GM23338 (cell line): ENCODE measurements at regions not wholly inside any gene's neighbourhood (a gene's known extent, or its start where the extent isn't known, plus 50 kb on each side); places are given as distances from the start of the nearest gene placed in this dataset.

ENCODE experiments used
- ATAC-seq: fragments of 200-7000 bp; cut with Tn5 transposase; 3 replicates; pipeline ENCODE4 v1.9.1; 2020
- DNase-seq: peaks from one replicate; pipeline ENCODE4 v3.0.0-alpha.2; 2015; ENCODE audit warnings: low spot score
- H2AFZ ChIP-seq: fragments of 200-600 bp; sonication (generic); 2 replicates; pipeline ENCODE4 v1.8.0; 2016; ENCODE audit warnings: antibody characterized with exemption, mild to moderate bottlenecking, moderate library complexity
- H3F3A ChIP-seq: fragments of 200-600 bp; sonication (generic); replicated peaks from 2 replicates; pipeline ENCODE4 v1.8.0; 2017; ENCODE audit warnings: antibody characterized with exemption, mixed run types, low read depth
- H3K27ac ChIP-seq: fragments of 200-600 bp; sonication (generic); 2 replicates; pipeline ENCODE4 v1.6.1; 2016; ENCODE audit warnings: low read depth
- H3K27me3 ChIP-seq: fragments of 200-600 bp; sonication (generic); 2 replicates; pipeline ENCODE4 v1.8.0; 2016; ENCODE audit warnings: mild to moderate bottlenecking, mixed run types, moderate library complexity; ENCODE audit not compliant: insufficient read depth
- H3K36me3 ChIP-seq: fragments of 200-600 bp; sonication (generic); 2 replicates; pipeline ENCODE4 v1.8.0; 2016; ENCODE audit warnings: mild to moderate bottlenecking; ENCODE audit not compliant: insufficient read depth
- H3K4me1 ChIP-seq: fragments of 200-600 bp; sonication (generic); 2 replicates; pipeline ENCODE4 v1.8.0; 2016; ENCODE audit warnings: mild to moderate bottlenecking, moderate library complexity; ENCODE audit not compliant: insufficient read depth
- H3K4me2 ChIP-seq: fragments of 200-600 bp; sonication (generic); 2 replicates; pipeline ENCODE4 v1.7.1; 2017; ENCODE audit warnings: mixed run types
- H3K4me3 ChIP-seq: fragments of 200-600 bp; sonication (generic); 2 replicates; pipeline ENCODE4 v1.6.1; 2016; ENCODE audit warnings: mixed run types
- H3K79me2 ChIP-seq: fragments of 200-600 bp; sonication (generic); replicated peaks from 2 replicates; pipeline ENCODE4 v1.8.0; 2017; ENCODE audit warnings: mild to moderate bottlenecking; ENCODE audit not compliant: insufficient read depth
- H3K9me2 ChIP-seq: fragments of 200-600 bp; sonication (generic); 2 replicates; pipeline ENCODE4 v1.8.0; 2017; ENCODE audit not compliant: insufficient read depth
- H4K20me1 ChIP-seq: fragments of 200-600 bp; sonication (generic); replicated peaks from 2 replicates; pipeline ENCODE4 v1.8.0; 2017; ENCODE audit warnings: mild to moderate bottlenecking; ENCODE audit not compliant: insufficient read depth
- H3K27ac Mint-ChIP-seq: 2 replicates; pipeline ENCODE4 v1.8.0; 2020; ENCODE audit warnings: inconsistent platforms, mild to moderate bottlenecking, moderate library complexity, mixed read lengths
- H3K27me3 Mint-ChIP-seq: 3 replicates; pipeline ENCODE4 v1.8.0; 2022; ENCODE audit warnings: low read depth, mild to moderate bottlenecking, moderate library complexity, mixed read lengths, inconsistent platforms; ENCODE audit not compliant: insufficient read depth, poor library complexity
- H3K36me3 Mint-ChIP-seq: 3 replicates; pipeline ENCODE4 v1.8.0; 2021; ENCODE audit warnings: low read depth, mild to moderate bottlenecking, inconsistent platforms, moderate library complexity, mixed read lengths
- H3K4me1 Mint-ChIP-seq: 3 replicates; pipeline ENCODE4 v1.8.0; 2020; ENCODE audit warnings: mild to moderate bottlenecking, inconsistent platforms, mixed read lengths
- H3K4me3 Mint-ChIP-seq: 3 replicates; pipeline ENCODE4 v1.8.0; 2021; ENCODE audit warnings: moderate library complexity, mild to moderate bottlenecking, inconsistent platforms, mixed read lengths
- H3K9me3 Mint-ChIP-seq: 3 replicates; pipeline ENCODE4 v1.8.0; 2020; ENCODE audit warnings: moderate library complexity, mild to moderate bottlenecking, inconsistent platforms, mixed read lengths
- CREB1 ChIP-seq: fragments of 250-450 bp; sonication (Bioruptor Pico); IDR thresholded peaks from 2 replicates; pipeline ENCODE4 v1.5.0; 2020; ENCODE audit warnings: low read depth, mild to moderate bottlenecking, moderate library complexity
- CTCF ChIP-seq, 2 experiments: fragments of 200-600 bp in 1 of 2; sonication (generic) in 1 of 2; conservative IDR thresholded peaks; 2 replicates each; pipeline versions ENCODE4 v1.5.1 to v1.6.1; 2016 to 2017; ENCODE audit warnings: antibody characterized with exemption in 2 of 2, low read depth in 2 of 2, mild to moderate bottlenecking in 2 of 2, moderate library complexity in 1 of 2
- EZH2 ChIP-seq: fragments of 200-600 bp; sonication (generic); IDR thresholded peaks from one replicate; pipeline ENCODE4 v1.8.0; 2017; ENCODE audit warnings: antibody characterized with exemption, mild to moderate bottlenecking, low read depth; ENCODE audit not compliant: unreplicated experiment
- EZH2phosphoT487 ChIP-seq: fragments of 200-600 bp; sonication (generic); IDR thresholded peaks from one replicate; pipeline ENCODE4 v1.8.1; 2018; ENCODE audit warnings: antibody characterized with exemption; ENCODE audit not compliant: unreplicated experiment
- JUNB ChIP-seq: IDR thresholded peaks from one replicate; pipeline ENCODE4 v1.6.1; 2016; ENCODE audit warnings: antibody characterized with exemption; ENCODE audit not compliant: unreplicated experiment
- NANOG ChIP-seq: IDR thresholded peaks from 2 replicates; pipeline ENCODE4 v1.6.1; 2016; ENCODE audit warnings: antibody characterized with exemption, borderline replicate concordance
- POLR2AphosphoS5 ChIP-seq: IDR thresholded peaks from 2 replicates; pipeline ENCODE4 v1.6.1; 2016; ENCODE audit warnings: antibody characterized with exemption, low read depth
- REST ChIP-seq: IDR thresholded peaks from one replicate; pipeline ENCODE4 v1.6.1; 2018; ENCODE audit warnings: antibody characterized with exemption; ENCODE audit not compliant: unreplicated experiment
- STAT1 ChIP-seq: IDR thresholded peaks from one replicate; pipeline ENCODE4 v1.6.1; 2016; ENCODE audit warnings: antibody characterized with exemption; ENCODE audit not compliant: unreplicated experiment
- ZNF114 ChIP-seq: fragments of 250-450 bp; sonication (Bioruptor Pico); IDR thresholded peaks from 2 replicates; pipeline ENCODE4 v1.5.0; 2020; ENCODE audit warnings: mild to moderate bottlenecking, moderate library complexity
- ZNF331 ChIP-seq: fragments of 250-450 bp; sonication (Bioruptor Pico); IDR thresholded peaks from 2 replicates; pipeline ENCODE4 v1.5.0; 2020; ENCODE audit warnings: low read depth, mild to moderate bottlenecking, moderate library complexity
- ZNF462 ChIP-seq: fragments of 250-450 bp; sonication (Bioruptor Pico); IDR thresholded peaks from 2 replicates; pipeline ENCODE4 v1.5.0; 2020; ENCODE audit warnings: mild to moderate bottlenecking, moderate library complexity
- TF ChIP-seq, protein P1 (sequence below): IDR thresholded peaks from 2 replicates; pipeline ENCODE4 v1.6.1; 2016; ENCODE audit warnings: antibody characterized with exemption

- H3K27me3 ChIP-seq: no peaks in the 10 kb centered on the region
- H2AFZ ChIP-seq: no peak overlapping the region
- H3K4me3 ChIP-seq: no peak overlapping the region
- no peak for ATAC-seq
- H3K4me1 ChIP-seq: no peaks in the 10 kb centered on the region
- Mint-ChIP-seq H3K9me3 (peaks cover 22% of the 10 kb centered on the region), H3K27me3 (no peaks in the 10 kb centered on the region), H3K4me3 (no peak overlapping the region), H3K27ac (no peak overlapping the region), H3K36me3 (peaks cover 18% of the 10 kb centered on the region; the same call in 2 of the 3 replicates), H3K4me1 (no peaks in the 10 kb centered on the region)
- no peaks in the 10 kb centered on the region for H3K36me3 ChIP-seq
- no peaks in the 10 kb centered on the region for H4K20me1 ChIP-seq
- H3K27ac ChIP-seq: no peak overlapping the region
- TF ChIP-seq EZH2phosphoT487: no peak
- no peak for TF ChIP-seq ZNF331 (CRISPR knock-in tag)
- no peak for TF ChIP-seq EZH2
- TF ChIP-seq, protein P1, sequence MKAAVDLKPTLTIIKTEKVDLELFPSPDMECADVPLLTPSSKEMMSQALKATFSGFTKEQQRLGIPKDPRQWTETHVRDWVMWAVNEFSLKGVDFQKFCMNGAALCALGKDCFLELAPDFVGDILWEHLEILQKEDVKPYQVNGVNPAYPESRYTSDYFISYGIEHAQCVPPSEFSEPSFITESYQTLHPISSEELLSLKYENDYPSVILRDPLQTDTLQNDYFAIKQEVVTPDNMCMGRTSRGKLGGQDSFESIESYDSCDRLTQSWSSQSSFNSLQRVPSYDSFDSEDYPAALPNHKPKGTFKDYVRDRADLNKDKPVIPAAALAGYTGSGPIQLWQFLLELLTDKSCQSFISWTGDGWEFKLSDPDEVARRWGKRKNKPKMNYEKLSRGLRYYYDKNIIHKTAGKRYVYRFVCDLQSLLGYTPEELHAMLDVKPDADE: no peak
- TF ChIP-seq CREB1 (CRISPR knock-in tag): no peak
- no peak for TF ChIP-seq POLR2AphosphoS5
- no peak for TF ChIP-seq REST
- no peak for TF ChIP-seq ZNF114 (CRISPR knock-in tag)
- no peak for TF ChIP-seq CTCF (conservative IDR thresholded peaks at IDR 0.05; ENCODE audit: low read depth in 2 of 2)
- no peak for TF ChIP-seq NANOG
- TF ChIP-seq STAT1: no peak
- no peak for TF ChIP-seq JUNB
- TF ChIP-seq ZNF462 (CRISPR knock-in tag): no peak
- H3K79me2 ChIP-seq: no peaks in the 10 kb centered on the region
- no peak overlapping the region for H3K4me2 ChIP-seq
- no peaks in the 10 kb centered on the region for H3F3A ChIP-seq
- no peaks in the 10 kb centered on the region for H3K9me2 ChIP-seq
- no peak for DNase-seq
Measured at GRCh38 chr10:4043897-4044665, 259.1 kb upstream of the KLF6 start.
